ENCODE measurements at regions not wholly inside any gene's neighbourhood (a gene's known extent, or its start where the extent isn't known, plus 50 kb on each side); places are given as distances from the start of the nearest gene placed in this dataset.

DNA sequence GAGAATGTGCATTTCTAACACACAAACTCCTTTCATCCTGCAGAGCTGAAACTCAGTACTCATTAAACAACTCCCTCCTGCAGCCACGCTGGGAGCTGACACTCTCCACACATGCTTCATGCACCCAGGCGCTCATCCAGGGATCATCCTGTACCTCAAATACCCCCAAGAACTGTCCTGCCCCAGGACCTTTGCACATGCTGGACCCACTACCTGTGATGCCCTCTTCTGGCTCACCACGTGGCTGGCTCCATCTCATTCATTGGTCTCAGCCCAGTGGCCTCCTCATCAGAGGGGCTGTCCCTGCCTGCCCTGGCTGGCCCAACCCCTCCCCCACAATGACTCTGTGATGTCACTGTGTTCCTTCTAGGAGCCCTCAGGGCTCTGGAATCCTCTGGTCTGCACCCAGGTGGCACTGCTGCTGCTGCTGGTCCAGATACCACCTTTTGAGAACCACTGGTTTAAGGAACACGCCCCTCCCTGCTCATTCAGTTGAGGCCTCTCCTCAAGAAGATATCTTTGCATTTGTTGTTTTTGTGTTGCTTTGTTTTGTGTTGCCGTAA, 160.9 kb upstream of the FOXF1 start:
- FAIRE-seq (no peak), DNase-seq (ENCODE audit: low read depth, low spot score) (no peak)
- TF ChIP-seq, protein P1, sequence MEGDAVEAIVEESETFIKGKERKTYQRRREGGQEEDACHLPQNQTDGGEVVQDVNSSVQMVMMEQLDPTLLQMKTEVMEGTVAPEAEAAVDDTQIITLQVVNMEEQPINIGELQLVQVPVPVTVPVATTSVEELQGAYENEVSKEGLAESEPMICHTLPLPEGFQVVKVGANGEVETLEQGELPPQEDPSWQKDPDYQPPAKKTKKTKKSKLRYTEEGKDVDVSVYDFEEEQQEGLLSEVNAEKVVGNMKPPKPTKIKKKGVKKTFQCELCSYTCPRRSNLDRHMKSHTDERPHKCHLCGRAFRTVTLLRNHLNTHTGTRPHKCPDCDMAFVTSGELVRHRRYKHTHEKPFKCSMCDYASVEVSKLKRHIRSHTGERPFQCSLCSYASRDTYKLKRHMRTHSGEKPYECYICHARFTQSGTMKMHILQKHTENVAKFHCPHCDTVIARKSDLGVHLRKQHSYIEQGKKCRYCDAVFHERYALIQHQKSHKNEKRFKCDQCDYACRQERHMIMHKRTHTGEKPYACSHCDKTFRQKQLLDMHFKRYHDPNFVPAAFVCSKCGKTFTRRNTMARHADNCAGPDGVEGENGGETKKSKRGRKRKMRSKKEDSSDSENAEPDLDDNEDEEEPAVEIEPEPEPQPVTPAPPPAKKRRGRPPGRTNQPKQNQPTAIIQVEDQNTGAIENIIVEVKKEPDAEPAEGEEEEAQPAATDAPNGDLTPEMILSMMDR (optimal IDR thresholded peaks at IDR 0.05 in 1 of 3, IDR thresholded peaks at IDR 0.05 in 1 of 3, conservative IDR thresholded peaks at IDR 0.05 in 1 of 3; ENCODE audit: extremely low read depth in 1 of 3, insufficient read depth in 2 of 3, low read length in 3 of 3), result no peak
- no peak for TF ChIP-seq EZH2 (IDR thresholded peaks at IDR 0.05; ENCODE audit: low read length)
- Histone ChIP-seq H3K4me1 (ENCODE audit: control insufficient read depth, extremely low read depth, insufficient read depth, low read length) (no peaks in the 10 kb centered on the region), H3K4me2 (ENCODE audit: control insufficient read depth, extremely low read depth, insufficient read depth, low read depth, low read length) (no peak overlapping the region), H3K36me3 (ENCODE audit: control insufficient read depth in 2 of 2, extremely low read depth in 1 of 2, insufficient read depth in 2 of 2, low read length in 2 of 2) (no peaks in the 10 kb centered on the region), H3K79me2 (ENCODE audit: control insufficient read depth, insufficient read depth, low read length) (no peaks in the 10 kb centered on the region), H2AFZ (ENCODE audit: control insufficient read depth, low read length) (no peak overlapping the region), H3K9me3 (ENCODE audit: control insufficient read depth, low read depth, low read length) (no peaks in the 10 kb centered on the region), H3K9ac (ENCODE audit: control insufficient read depth, extremely low read depth, insufficient read depth, low read length) (no peak overlapping the region), H3K9me1 (ENCODE audit: control insufficient read depth, extremely low read depth, insufficient read depth, low read length) (no peaks in the 10 kb centered on the region), H4K20me1 (ENCODE audit: control insufficient read depth, extremely low read depth, insufficient read depth, low read length) (no peaks in the 10 kb centered on the region), H3K4me3 (ENCODE audit: control insufficient read depth in 2 of 3, extremely low read depth in 1 of 3, insufficient read depth in 2 of 3, low read depth in 1 of 3, low read length in 3 of 3) (no peak overlapping the region), H3K27me3 (ENCODE audit: control insufficient read depth, extremely low read depth, insufficient read depth, low read length) (no peaks in the 10 kb centered on the region), H3K27ac (ENCODE audit: control insufficient read depth, insufficient read depth, low read length) (no peak overlapping the region)
- dilution Hi-C loops (cut with MboI; ENCODE audit: extremely low pct_ligation_motif_present, low sequenced_read_pairs), result no loop called here

- no peak for TF ChIP-seq EZH2 (IDR thresholded peaks at IDR 0.05; ENCODE audit: low read length)
- TF ChIP-seq, protein P1 (optimal IDR thresholded peaks at IDR 0.05 in 1 of 3, IDR thresholded peaks at IDR 0.05 in 1 of 3, conservative IDR thresholded peaks at IDR 0.05 in 1 of 3; ENCODE audit: extremely low read depth in 1 of 3, insufficient read depth in 2 of 3, low read length in 3 of 3), result no peak
- Histone ChIP-seq H3K4me2 (ENCODE audit: control insufficient read depth, extremely low read depth, insufficient read depth, low read depth, low read length) (no peak overlapping the region), H3K9ac (ENCODE audit: control insufficient read depth, extremely low read depth, insufficient read depth, low read length) (no peak overlapping the region), H3K27me3 (ENCODE audit: control insufficient read depth, extremely low read depth, insufficient read depth, low read length) (no peaks in the 10 kb centered on the region), H3K9me1 (ENCODE audit: control insufficient read depth, extremely low read depth, insufficient read depth, low read length) (no peaks in the 10 kb centered on the region), H4K20me1 (ENCODE audit: control insufficient read depth, extremely low read depth, insufficient read depth, low read length) (no peaks in the 10 kb centered on the region), H3K9me3 (ENCODE audit: control insufficient read depth, low read depth, low read length) (no peaks in the 10 kb centered on the region), H3K27ac (ENCODE audit: control insufficient read depth, insufficient read depth, low read length) (no peak overlapping the region), H2AFZ (ENCODE audit: control insufficient read depth, low read length) (no peak overlapping the region), H3K79me2 (ENCODE audit: control insufficient read depth, insufficient read depth, low read length) (no peaks in the 10 kb centered on the region), H3K4me1 (ENCODE audit: control insufficient read depth, extremely low read depth, insufficient read depth, low read length) (no peaks in the 10 kb centered on the region), H3K4me3 (ENCODE audit: control insufficient read depth in 2 of 3, extremely low read depth in 1 of 3, insufficient read depth in 2 of 3, low read depth in 1 of 3, low read length in 3 of 3) (no peak overlapping the region), H3K36me3 (ENCODE audit: control insufficient read depth in 2 of 2, extremely low read depth in 1 of 2, insufficient read depth in 2 of 2, low read length in 2 of 2) (no peaks in the 10 kb centered on the region)
- dilution Hi-C loops (cut with MboI; ENCODE audit: extremely low pct_ligation_motif_present, low sequenced_read_pairs), result no loop called here
- DNase-seq (ENCODE audit: low read depth, low spot score), result no peak
- FAIRE-seq, result no peak
Observed at GRCh38 chr16:86350289-86350688, 160.0 kb upstream of the FOXF1 start.

Measured in keratinocyte (primary cell).